T-helper 1 cell (primary cell): ENCODE measurements at regions not wholly inside any gene's neighbourhood (a gene's known extent, or its start where the extent isn't known, plus 50 kb on each side); places are given as distances from the start of the nearest gene placed in this dataset.

Experiments
- DNase-seq, 5 donors: peaks; one replicate each; pipeline ENCODE4 v3.0.0-alpha.2; 2012 to 2020

DNA sequence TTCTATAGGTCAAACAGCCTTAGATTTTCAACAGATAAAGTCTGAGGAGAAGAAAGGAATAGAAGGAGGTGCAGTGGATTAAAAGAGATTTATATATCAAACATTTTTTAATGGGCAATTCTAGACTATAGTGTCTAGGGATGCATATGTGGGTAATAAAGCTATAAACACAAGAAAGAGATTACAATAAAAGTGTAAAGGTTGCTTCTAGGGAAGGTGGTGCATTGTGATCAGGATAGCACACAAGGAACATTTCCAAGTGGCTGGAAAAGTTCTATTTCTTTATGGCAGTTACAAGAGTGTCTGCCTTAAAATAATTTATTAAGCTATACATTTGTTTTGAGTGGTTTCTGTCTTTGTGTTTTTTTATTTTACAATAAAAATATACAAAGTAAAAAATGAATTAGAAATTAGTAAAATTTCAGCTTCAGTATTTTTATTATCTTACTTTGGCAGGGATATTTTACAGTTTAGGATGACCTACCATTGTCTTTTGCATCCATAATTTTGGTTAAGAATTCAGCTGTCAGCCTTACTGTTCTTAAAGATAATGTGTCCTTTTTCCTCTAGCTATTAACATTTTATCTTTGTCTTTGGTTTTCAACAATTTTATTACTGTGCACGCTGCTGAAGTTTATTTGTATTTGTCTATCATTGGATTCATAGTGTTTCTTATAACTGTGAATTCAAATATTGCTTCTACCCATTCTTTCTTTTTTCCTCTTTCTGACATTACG, 221.8 kb downstream of the LACC1 start:
- DNase-seq = no peak

- no peak for DNase-seq
Measured at GRCh38 chr13:44103429-44104196, 223.9 kb downstream of the LACC1 start.

- DNase-seq = no peak
Measured at GRCh38 chr13:44104197-44104490, 224.4 kb downstream of the LACC1 start.

DNA sequence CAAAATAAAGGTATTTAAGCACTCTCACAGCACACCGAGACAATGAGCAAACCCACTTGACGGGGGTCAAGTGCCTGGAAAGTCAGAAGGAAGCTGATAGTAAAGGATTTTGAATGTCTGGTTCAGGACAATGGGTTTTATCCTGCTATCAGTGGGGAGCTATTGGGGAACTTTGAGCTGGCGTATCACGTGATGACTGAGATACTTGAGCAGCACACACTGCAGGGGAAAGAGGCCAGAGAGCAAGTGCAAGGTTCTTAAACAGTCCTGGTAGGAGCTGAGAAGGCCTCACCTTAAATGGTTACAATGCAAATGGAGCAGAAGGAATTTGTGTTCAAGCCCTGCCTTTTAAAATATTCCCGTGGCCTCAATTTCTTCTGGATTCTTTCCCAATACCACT, 225.3 kb downstream of the LACC1 start:
- DNase-seq = no peak

- no peak for DNase-seq
Measured at GRCh38 chr13:44106266-44107152, 226.8 kb downstream of the LACC1 start.

DNA sequence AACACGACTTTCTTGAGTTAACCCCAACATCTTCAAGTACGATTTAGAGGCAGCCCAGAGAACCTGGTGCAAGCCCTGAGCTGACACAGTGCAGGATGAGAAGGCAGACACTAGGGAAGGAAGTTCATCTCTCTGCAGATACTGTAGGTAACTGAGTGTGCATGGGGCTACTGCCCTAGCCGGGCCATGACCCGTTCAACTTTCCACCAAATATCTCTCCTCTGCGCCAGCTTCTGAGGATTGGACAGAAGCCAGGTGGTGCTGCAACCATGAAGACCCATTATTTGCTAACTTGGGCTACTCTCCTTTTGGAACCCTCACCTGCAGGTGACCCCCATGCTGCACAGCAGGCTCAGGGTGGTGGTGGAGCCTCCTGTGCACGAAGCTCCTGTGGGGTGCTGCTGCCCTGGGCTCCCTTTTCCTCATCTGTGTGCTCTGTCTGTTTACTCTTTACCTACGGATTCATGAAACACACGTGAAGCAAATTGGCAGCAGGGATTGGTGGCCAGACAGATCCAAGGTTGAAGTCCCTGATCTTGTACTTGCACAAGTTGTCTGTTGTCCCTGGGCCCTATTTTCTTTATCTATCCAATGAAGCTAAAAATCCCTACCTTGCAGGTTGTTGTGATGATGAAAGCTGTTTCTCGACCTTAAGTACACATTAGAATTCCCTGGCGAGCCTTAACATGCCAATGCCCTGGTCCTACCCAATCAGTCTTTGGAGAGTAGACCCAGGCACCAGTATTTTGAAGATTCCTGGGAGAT, 227.8 kb downstream of the LACC1 start:
- no peak for DNase-seq

DNA sequence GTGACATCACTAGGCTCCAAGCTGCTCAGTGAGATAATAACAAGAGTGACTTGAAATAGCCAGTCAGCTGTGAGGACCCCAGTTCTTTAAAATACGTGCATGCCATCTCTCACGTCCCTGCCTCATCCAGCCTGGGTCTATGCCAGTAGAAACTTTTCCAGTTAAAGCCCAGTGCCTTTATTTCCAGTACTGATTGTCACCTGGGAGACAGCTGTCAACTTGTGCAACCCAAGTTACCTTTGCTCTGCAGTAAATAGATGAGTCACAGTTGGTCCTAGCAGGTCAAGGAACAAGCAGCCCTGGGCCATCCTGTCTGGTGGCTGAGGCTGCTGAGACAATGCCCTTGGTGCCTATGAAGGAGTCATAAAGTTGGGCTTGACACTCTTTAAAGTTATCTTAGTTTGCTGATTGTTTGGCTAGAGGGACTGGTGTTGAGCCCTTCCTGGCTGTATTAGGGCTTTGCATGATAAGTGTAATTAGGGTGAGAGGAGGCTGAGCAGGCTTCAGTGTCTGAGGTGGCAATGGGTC, 228.7 kb downstream of the LACC1 start:
- DNase-seq = no peak

DNA sequence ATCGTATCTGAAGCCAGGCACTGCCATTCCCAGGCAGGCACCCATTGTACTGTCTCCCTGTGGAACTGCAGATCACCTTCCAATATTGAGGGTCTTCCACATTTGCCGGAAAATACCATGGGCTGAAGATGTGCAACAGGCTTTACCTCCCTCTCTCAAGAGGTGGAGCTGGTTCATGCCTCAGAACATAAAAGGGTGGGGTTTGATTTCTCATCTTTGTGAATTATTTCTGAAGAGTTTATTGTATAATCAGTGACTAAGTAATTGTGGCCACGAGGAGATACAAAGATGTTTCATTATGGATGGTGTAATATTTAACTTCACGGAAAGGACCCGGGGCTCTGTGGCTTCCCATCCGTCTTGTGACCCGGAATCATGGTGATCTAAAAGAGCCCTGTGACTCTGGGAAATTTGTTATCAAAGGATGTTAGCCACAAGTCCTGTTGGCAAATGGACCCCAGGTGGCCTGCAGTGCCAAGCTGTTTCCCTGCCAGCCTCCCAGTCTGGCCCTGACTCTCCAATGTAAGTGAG, 230.5 kb downstream of the LACC1 start:
- DNase-seq = no peak

DNA sequence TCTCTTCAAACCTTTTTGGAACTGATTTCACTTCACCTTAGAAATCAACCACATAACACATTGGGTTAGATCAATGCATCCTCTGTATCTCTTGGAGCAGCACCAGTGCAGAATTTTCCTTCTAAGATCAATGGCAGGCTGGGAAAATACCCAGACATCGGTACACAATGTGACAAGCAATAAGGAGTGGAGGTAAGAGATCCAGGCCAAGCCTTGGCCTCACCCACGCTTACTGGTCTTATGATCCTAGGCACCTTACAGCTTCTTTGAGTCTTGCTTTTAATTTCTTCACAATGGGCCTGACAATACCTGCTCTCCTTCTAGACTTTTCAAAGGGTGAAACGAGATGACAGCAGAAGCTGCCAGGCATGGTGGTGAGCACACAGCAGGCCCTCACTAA, 232.0 kb downstream of the LACC1 start:
- DNase-seq = no peak

DNA sequence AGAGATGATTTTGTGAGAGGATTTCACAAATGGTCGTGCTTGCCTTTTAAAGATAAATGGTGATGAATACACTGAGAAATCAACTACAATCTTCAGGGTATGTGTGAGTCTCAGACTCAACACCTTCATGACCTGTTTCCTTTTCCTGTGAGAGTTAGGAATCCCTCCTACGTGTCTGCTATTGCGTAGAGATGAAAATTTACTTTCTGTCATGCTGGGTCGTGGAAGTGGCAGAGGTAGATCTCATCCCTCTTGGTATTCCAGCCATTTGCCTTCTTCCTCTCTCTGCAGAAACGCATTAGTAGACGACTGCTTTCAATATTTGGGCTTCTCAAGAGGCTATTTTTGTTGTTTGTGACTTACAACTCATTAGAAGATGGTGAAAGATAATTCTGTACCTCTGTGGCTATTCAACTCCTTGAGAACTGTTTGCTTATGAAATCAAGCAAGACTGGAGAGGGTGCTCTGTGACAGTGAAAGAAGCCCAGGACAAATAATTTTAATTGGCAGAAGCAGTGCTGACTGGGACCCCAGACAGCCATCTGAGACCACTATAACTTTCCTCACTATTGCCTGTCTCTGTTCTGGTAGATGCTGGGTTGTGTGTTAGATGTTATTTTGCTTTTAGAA, 233.1 kb downstream of the LACC1 start:
- DNase-seq = no peak

- DNase-seq = no peak
Measured at GRCh38 chr13:44116562-44117332, 237.0 kb downstream of the LACC1 start.

DNA sequence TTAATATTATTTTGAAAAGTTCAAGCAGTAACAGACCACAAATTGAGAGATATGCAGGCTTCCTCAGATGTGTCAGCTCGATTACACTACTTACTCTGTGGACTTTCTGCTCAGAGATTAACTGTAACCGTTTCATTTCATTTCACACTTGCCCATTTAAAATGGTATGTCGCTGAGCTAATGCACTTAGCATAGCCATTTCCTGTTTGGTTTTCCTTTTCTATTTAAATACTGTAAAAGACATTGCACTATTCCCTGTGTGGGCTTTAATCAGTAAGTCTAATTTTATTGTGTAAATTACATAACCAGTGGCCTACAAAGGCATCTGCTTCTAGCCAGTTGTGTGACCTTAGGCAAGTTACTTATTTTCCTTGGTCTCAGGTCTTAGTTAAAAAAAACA, 237.6 kb downstream of the LACC1 start:
- DNase-seq = peak in 1 of 5 donors; percentile 15

DNA sequence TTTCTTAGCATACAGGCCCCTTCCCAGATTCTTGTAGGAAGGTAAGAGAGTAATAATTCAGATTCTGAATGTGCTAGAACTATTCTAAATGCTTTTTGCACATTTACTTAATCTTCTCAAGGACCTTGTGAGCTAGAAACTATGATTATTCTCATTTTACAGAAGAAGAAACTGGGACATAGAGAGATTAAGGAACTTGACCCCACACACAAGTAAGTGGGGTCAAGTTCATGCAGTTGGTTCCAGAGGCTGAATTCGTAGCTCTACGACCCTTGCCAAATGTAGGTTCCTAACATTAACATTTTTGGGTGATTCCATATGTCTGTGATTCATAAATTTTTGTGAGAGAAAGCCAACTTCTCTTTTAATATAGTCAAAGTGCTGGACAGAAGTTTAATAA, 238.1 kb downstream of the LACC1 start:
- no peak for DNase-seq

GRCh38 chr13:44118881-44119280, 239.2 kb downstream of the LACC1 start:
- no peak for DNase-seq

- no peak for DNase-seq
Measured at GRCh38 chr13:44120043-44120442, 240.3 kb downstream of the LACC1 start.

DNA sequence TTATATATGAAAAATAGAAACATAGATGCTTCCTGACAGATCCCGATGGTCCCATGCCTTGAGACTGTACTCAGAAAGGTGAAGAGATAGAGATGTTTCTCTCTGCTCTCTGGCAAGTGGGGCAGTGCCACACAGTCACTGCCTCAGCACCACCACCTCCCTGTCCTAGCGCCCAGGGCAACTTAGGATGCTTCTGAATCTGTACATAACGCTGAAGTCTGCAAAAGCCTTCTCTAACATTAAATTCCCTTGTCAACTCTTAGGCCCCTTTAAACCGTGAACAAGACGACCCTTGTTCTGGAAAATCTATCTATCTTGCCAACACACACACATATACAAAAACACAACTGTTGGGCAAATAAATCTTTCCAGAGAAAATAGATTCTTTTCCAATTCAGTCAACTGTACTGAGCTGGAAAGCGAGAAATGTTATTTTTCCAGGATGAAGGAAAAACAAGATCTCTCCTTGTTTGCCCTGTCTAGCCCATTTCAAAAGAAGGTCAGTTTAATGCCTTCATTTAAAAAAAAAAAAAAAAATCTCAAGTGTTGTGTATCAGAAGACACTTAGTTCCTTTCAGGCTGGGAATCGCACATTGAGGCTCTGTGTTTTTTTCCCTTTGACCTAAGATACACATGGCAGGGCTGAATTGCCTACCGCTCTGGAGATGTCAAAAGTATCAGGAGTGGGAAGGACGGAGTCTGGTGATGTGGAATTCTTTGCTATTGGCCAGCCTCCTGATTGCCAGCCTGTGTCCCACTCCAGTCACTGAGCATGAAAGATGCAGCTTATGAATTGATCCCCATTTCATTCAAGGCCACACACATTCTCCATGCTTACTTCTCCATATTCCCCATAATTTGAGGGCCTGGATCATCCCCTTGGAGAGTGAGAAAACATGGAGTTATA, 241.4 kb downstream of the LACC1 start:
- DNase-seq = no peak

GRCh38 chr13:44124352-44124751, 244.6 kb downstream of the LACC1 start:
- DNase-seq = no peak

DNA sequence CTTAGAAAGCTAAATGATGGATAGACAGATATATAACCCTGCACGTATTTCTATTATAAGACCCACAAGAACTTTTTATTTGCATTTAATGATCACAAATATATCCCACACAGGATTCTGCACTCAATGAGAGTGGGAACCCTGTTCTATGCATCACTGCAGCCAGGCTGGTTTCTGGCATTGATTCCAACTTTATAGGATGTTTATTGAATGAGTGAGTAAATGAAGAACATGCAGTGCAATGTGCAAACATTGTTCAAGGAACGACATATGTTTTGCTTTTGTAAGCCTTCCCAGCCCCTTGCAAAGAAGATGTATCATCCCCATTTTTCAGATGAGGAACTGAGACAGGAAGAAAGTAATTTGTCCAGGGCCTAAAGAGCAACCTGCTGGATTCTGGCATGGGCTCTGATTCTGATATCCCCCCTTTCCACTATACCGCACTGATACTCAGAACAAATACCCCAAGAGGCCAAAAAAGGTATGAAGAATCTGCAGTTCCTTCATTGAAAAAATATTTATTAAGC, 246.3 kb downstream of the LACC1 start:
- DNase-seq = no peak

- no peak for DNase-seq
Measured at GRCh38 chr13:44128552-44129001, 245.0 kb upstream of the SERP2 start.
